ENCODE measurements at regions not wholly inside any gene's neighbourhood (a gene's known extent, or its start where the extent isn't known, plus 50 kb on each side); places are given as distances from the start of the nearest gene placed in this dataset.

- no peak for TF ChIP-seq POLR2AphosphoS5 (IDR thresholded peaks at IDR 0.05)
- no peak for TF ChIP-seq CTCF (IDR thresholded peaks at IDR 0.05)
- no peak for TF ChIP-seq POLR2A (IDR thresholded peaks at IDR 0.05)
These were observed 214.6 kb downstream of the TTC32 start for GRCh38 chr2:19687017-19687659.

All from upper lobe of left lung (tissue), 4 donors.